Natural killer cell (primary cell): ENCODE measurements at regions not wholly inside any gene's neighbourhood (a gene's known extent, or its start where the extent isn't known, plus 50 kb on each side); places are given as distances from the start of the nearest gene placed in this dataset.

Experiments
- ATAC-seq, 3 donors: fragments of 150-1000 bp in 2 of 3; fragments of 200-7000 bp in 1 of 3; cut with Tn5 transposase; 1 replicate in 1 of 3; 2 replicates in 2 of 3; pipeline ENCODE4 v1.10.0; 2021; ENCODE audit warnings: mild to moderate bottlenecking in 2 of 3, moderate library complexity in 2 of 3
- DNase-seq, 2 donors: peaks; one replicate each; pipeline versions ENCODE4 v3.0.0 to v3.0.0-alpha.2; 2013 to 2021; ENCODE audit warnings: mixed read lengths in 1 of 2
- H3K27ac ChIP-seq: one replicate; pipeline ENCODE4 v1.5.1; 2013; ENCODE audit warnings: mild to moderate bottlenecking, low read length
- H3K27me3 ChIP-seq: one replicate; pipeline ENCODE4 v1.6.1; 2013; ENCODE audit warnings: low read length; ENCODE audit not compliant: control insufficient read depth, insufficient read depth
- H3K36me3 ChIP-seq: one replicate; pipeline ENCODE4 v1.6.1; 2013; ENCODE audit warnings: low read length; ENCODE audit not compliant: control insufficient read depth, insufficient read depth
- H3K4me1 ChIP-seq: one replicate; pipeline ENCODE4 v1.6.1; 2013; ENCODE audit warnings: low read length; ENCODE audit not compliant: control insufficient read depth, insufficient read depth
- H3K4me3 ChIP-seq: one replicate; pipeline ENCODE4 v1.5.1; 2013; ENCODE audit warnings: low read length
- H3K9me3 ChIP-seq: one replicate; pipeline ENCODE4 v1.6.1; 2013; ENCODE audit warnings: low read length; ENCODE audit not compliant: control insufficient read depth, insufficient read depth
- H3K27ac Mint-ChIP-seq, 2 donors: one replicate each; pipeline ENCODE4 v1.8.0; 2022; ENCODE audit warnings: mild to moderate bottlenecking in 2 of 2, mixed read lengths in 2 of 2, moderate library complexity in 1 of 2
- H3K27me3 Mint-ChIP-seq, 2 donors: one replicate each; pipeline ENCODE4 v1.8.0; 2022; ENCODE audit warnings: low read depth in 2 of 2, mixed read lengths in 2 of 2
- H3K36me3 Mint-ChIP-seq: one replicate; pipeline ENCODE4 v1.8.0; 2022; ENCODE audit warnings: mixed read lengths
- H3K4me1 Mint-ChIP-seq, 2 donors: one replicate each; pipeline ENCODE4 v1.8.0; 2022; ENCODE audit warnings: mixed read lengths in 2 of 2
- H3K4me3 Mint-ChIP-seq: one replicate; pipeline ENCODE4 v1.8.0; 2022; ENCODE audit warnings: mild to moderate bottlenecking, moderate library complexity, mixed read lengths
- H3K9me3 Mint-ChIP-seq, 2 donors: one replicate each; pipeline ENCODE4 v1.8.0; 2022; ENCODE audit warnings: mixed read lengths in 2 of 2
- WGBS: methylation state at CpG from one replicate; pipeline ENCODE4 v1.1.7; 2013; ENCODE audit warnings: missing lambda C conversion rate; ENCODE audit not compliant: insufficient coverage; 5-methylcytosine and 5-hydroxymethylcytosine counted together
- intact Hi-C: fragments of 100-400 bp; cut with micrococcal nuclease; formaldehyde crosslinking; loops from one replicate; pipeline ENCODE4 v1.14.2; 2022
- TF ChIP-seq, protein P1 (sequence below): fragments of 200-600 bp; IDR thresholded peaks from one replicate; pipeline ENCODE4 v1.8.0; 2022; ENCODE audit warnings: antibody characterized with exemption

- TF ChIP-seq, protein P1, sequence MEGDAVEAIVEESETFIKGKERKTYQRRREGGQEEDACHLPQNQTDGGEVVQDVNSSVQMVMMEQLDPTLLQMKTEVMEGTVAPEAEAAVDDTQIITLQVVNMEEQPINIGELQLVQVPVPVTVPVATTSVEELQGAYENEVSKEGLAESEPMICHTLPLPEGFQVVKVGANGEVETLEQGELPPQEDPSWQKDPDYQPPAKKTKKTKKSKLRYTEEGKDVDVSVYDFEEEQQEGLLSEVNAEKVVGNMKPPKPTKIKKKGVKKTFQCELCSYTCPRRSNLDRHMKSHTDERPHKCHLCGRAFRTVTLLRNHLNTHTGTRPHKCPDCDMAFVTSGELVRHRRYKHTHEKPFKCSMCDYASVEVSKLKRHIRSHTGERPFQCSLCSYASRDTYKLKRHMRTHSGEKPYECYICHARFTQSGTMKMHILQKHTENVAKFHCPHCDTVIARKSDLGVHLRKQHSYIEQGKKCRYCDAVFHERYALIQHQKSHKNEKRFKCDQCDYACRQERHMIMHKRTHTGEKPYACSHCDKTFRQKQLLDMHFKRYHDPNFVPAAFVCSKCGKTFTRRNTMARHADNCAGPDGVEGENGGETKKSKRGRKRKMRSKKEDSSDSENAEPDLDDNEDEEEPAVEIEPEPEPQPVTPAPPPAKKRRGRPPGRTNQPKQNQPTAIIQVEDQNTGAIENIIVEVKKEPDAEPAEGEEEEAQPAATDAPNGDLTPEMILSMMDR: no peak
- Mint-ChIP-seq H3K4me3 (no peak overlapping the region), H3K9me3 (no peaks in the 10 kb centered on the region), H3K36me3 (no peaks in the 10 kb centered on the region), H3K4me1 (no peaks in the 10 kb centered on the region), H3K27me3 (peaks cover 15 to 35% of the 10 kb centered on the region in 2 donors), H3K27ac (no peak overlapping the region)
- no peak for ATAC-seq
- H3K36me3 ChIP-seq: no peaks in the 10 kb centered on the region
- WGBS: 86% methylated on average over 4 of the region's 4 CpGs
- intact Hi-C loops: no loop called here
- H3K27me3 ChIP-seq: no peaks in the 10 kb centered on the region
- H3K27ac ChIP-seq: no peak overlapping the region
- no peak overlapping the region for H3K4me3 ChIP-seq
- H3K9me3 ChIP-seq: no peaks in the 10 kb centered on the region
- no peaks in the 10 kb centered on the region for H3K4me1 ChIP-seq
- no peak for DNase-seq
These were observed 248.4 kb upstream of the ZNF507 start for GRCh38 chr19:32097011-32097410.

GRCh38 chr19:32097620-32098019 is 247.8 kb upstream of the ZNF507 start:
- Mint-ChIP-seq H3K27me3 (peaks cover 15 to 35% of the 10 kb centered on the region in 2 donors), H3K4me1 (no peaks in the 10 kb centered on the region), H3K9me3 (no peaks in the 10 kb centered on the region), H3K36me3 (no peaks in the 10 kb centered on the region), H3K27ac (no peak overlapping the region), H3K4me3 (no peak overlapping the region)
- TF ChIP-seq, protein P1: no peak
- no peaks in the 10 kb centered on the region for H3K4me1 ChIP-seq
- H3K4me3 ChIP-seq: no peak overlapping the region
- H3K36me3 ChIP-seq: no peaks in the 10 kb centered on the region
- no peaks in the 10 kb centered on the region for H3K9me3 ChIP-seq
- no peaks in the 10 kb centered on the region for H3K27me3 ChIP-seq
- no peak overlapping the region for H3K27ac ChIP-seq
- DNase-seq (no peak), ATAC-seq (no peak)
- intact Hi-C loops: no loop called here
- 50% methylated on average over 2 of the region's 2 CpGs for WGBS

GRCh38 chr19:32098968-32099367 is 246.4 kb upstream of the ZNF507 start:
- ATAC-seq: no peak
- Mint-ChIP-seq H3K36me3 (no peaks in the 10 kb centered on the region), H3K9me3 (no peaks in the 10 kb centered on the region), H3K27me3 (peaks cover 12 to 41% of the 10 kb centered on the region in 2 donors), H3K4me3 (no peak overlapping the region), H3K4me1 (no peaks in the 10 kb centered on the region), H3K27ac (no peak overlapping the region)
- Histone ChIP-seq H3K4me3 (no peak overlapping the region), H3K4me1 (no peaks in the 10 kb centered on the region), H3K27me3 (no peaks in the 10 kb centered on the region), H3K9me3 (no peaks in the 10 kb centered on the region), H3K36me3 (no peaks in the 10 kb centered on the region), H3K27ac (no peak overlapping the region)
- intact Hi-C loops: no loop called here
- no peak for DNase-seq
- TF ChIP-seq, protein P1: no peak
- 49% methylated on average over 3 of the region's 6 CpGs for WGBS

DNA sequence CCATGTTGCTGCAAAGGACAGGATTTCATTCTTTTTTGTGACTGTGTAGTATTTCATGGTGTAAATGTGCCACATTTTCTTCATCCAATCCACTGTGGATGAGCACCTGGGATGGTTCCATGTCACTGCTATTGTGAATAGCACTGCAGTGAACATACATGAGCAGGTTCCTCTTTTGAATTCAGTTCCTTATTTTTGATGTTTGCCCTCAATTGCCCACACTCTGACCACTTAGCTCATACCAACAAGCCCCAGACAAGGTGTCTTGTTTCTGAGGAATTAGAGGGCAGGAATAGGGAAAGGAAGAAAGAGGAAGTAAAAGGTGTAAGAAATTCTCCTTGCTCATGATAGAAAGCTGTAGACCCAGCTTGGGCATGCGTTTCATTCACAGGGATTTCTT is 244.2 kb upstream of the ZNF507 start:
- Histone ChIP-seq H3K4me1 (no peaks in the 10 kb centered on the region), H3K9me3 (no peaks in the 10 kb centered on the region), H3K4me3 (no peak overlapping the region), H3K27me3 (peaks cover 4% of the 10 kb centered on the region), H3K36me3 (no peaks in the 10 kb centered on the region), H3K27ac (no peak overlapping the region)
- Mint-ChIP-seq H3K9me3 (no peaks in the 10 kb centered on the region), H3K4me3 (no peak overlapping the region), H3K4me1 (peaks cover 4 to 6% of the 10 kb centered on the region in 2 donors), H3K27ac (no peak overlapping the region), H3K27me3 (peaks cover 22 to 51% of the 10 kb centered on the region in 2 donors), H3K36me3 (no peaks in the 10 kb centered on the region)
- TF ChIP-seq, protein P1: no peak
- no peak for DNase-seq
- no peak for ATAC-seq
- WGBS: no CpG with 5 or more reads among the region's 1 CpG
- intact Hi-C loops: no loop called here
